H1 (cell line): ENCODE measurements at regions not wholly inside any gene's neighbourhood (a gene's known extent, or its start where the extent isn't known, plus 50 kb on each side); places are given as distances from the start of the nearest gene placed in this dataset.

Source experiments
- CTCF ChIA-PET: fragments of 300-600 bp; sonication (Branson Sonifier 250); formaldehyde crosslinking; loops from one replicate; lab custom pipeline; 2021; ENCODE audit not compliant: partially characterized antibody; lab: Charles Lee
- POLR2A ChIA-PET: fragments of 300-600 bp; sonication (Branson Sonifier 250); formaldehyde crosslinking; loops from one replicate; lab custom pipeline; 2021; ENCODE audit warnings: inconsistent platforms; ENCODE audit not compliant: partially characterized antibody; lab: Charles Lee
- DNase-seq, 2 experiments: peaks; one replicate each; pipeline versions ENCODE4 v3.0.0 to v3.0.0-alpha.2; 2010 to 2022; ENCODE audit warnings: low spot score in 2 of 2, low read depth in 1 of 2, mixed read lengths in 1 of 2
- FAIRE-seq: peaks from 2 replicates; lab custom pipeline; 2011; peaks lifted over from hg19 to GRCh38; lab: Jason Lieb, UNC
- H2AFZ ChIP-seq: 2 replicates; pipeline ENCODE4 v1.8.1; 2012; ENCODE audit warnings: low read length, inconsistent platforms
- H2AK5ac ChIP-seq: 2 replicates; pipeline ENCODE4 v1.6.1; 2013; ENCODE audit warnings: low read depth, low read length
- H2BK120ac ChIP-seq: replicated peaks from 2 replicates; pipeline ENCODE3; 2013; ENCODE audit warnings: low read depth, low read length, inconsistent platforms
- H2BK12ac ChIP-seq: 2 replicates; pipeline ENCODE4 v1.6.1; 2013; ENCODE audit warnings: low read depth, low read length
- H2BK15ac ChIP-seq: 2 replicates; pipeline ENCODE4 v1.6.1; 2013; ENCODE audit warnings: low read length
- H2BK20ac ChIP-seq: 2 replicates; pipeline ENCODE4 v1.6.1; 2013; ENCODE audit warnings: low read length
- H2BK5ac ChIP-seq: 2 replicates; pipeline ENCODE4 v1.6.1; 2013; ENCODE audit warnings: low read depth, low read length
- H3K14ac ChIP-seq: 2 replicates; pipeline ENCODE4 v1.6.1; 2013; ENCODE audit warnings: inconsistent platforms; ENCODE audit not compliant: insufficient read length
- H3K18ac ChIP-seq: 2 replicates; pipeline ENCODE4 v1.6.1; 2013; ENCODE audit warnings: low read length; ENCODE audit errors: extremely low read depth
- H3K23ac ChIP-seq: 2 replicates; pipeline ENCODE4 v1.6.1; 2013; ENCODE audit warnings: inconsistent platforms; ENCODE audit not compliant: insufficient read length
- H3K23me2 ChIP-seq: 2 replicates; pipeline ENCODE4 v1.6.1; 2013; ENCODE audit warnings: low read depth, low read length
- H3K27ac ChIP-seq: 2 replicates; pipeline ENCODE4 v1.6.1; 2011; ENCODE audit warnings: low read depth, low read length, inconsistent platforms
- H3K27me3 ChIP-seq, 4 experiments: replicated peaks in 1 of 4; 1 replicate in 1 of 4; 2 replicates in 3 of 4; pipeline versions ENCODE4 v1.6.1 to v1.8.1; 2011 to 2013; ENCODE audit warnings: low read length in 3 of 4, mild to moderate bottlenecking in 3 of 4, inconsistent platforms in 2 of 4, mixed read lengths in 2 of 4, moderate library complexity in 1 of 4; ENCODE audit not compliant: control insufficient read depth in 3 of 4, insufficient read depth in 3 of 4; ENCODE audit errors: extremely low read depth in 1 of 4
- H3K36me3 ChIP-seq, 4 experiments: 2 replicates each; pipeline versions ENCODE4 v1.6.1 to v1.8.1; 2011 to 2013; ENCODE audit warnings: mild to moderate bottlenecking in 4 of 4, low read length in 3 of 4, moderate library complexity in 2 of 4, control low read depth in 1 of 4, inconsistent platforms in 1 of 4; ENCODE audit not compliant: insufficient read depth in 4 of 4, control insufficient read depth in 2 of 4
- H3K4ac ChIP-seq: replicated peaks from 2 replicates; pipeline ENCODE3; 2013; ENCODE audit warnings: low read length, low read depth, mixed read lengths, inconsistent platforms; ENCODE audit not compliant: insufficient read length
- H3K4me1 ChIP-seq, 4 experiments: replicated peaks in 1 of 4; 1 replicate in 1 of 4; 2 replicates in 3 of 4; pipeline versions ENCODE4 v1.6.1 to v1.8.1; 2011 to 2013; ENCODE audit warnings: low read length in 3 of 4, inconsistent platforms in 2 of 4, mixed read lengths in 1 of 4; ENCODE audit not compliant: insufficient read depth in 4 of 4, control insufficient read depth in 3 of 4
- H3K4me2 ChIP-seq, 2 experiments: 2 replicates each; pipeline versions ENCODE4 v1.6.1 to v1.8.1; 2011 to 2013; ENCODE audit warnings: low read depth in 2 of 2, low read length in 2 of 2, control low read depth in 1 of 2, inconsistent platforms in 1 of 2, mild to moderate bottlenecking in 1 of 2; ENCODE audit not compliant: insufficient read depth in 1 of 2
- H3K4me3 ChIP-seq, 4 experiments: fragments of 200-600, 300-600 bp in 1 of 4; sonication (generic), shearing (Covaris generic), sonication (Bioruptor Twin) in 1 of 4; 2 replicates each; pipeline versions ENCODE4 v1.5.1 to v1.8.1; 2011 to 2016; ENCODE audit warnings: low read length in 4 of 4, low read depth in 3 of 4, control low read depth in 2 of 4, inconsistent platforms in 2 of 4, mild to moderate bottlenecking in 2 of 4, mixed read lengths in 1 of 4, moderate library complexity in 1 of 4; ENCODE audit not compliant: insufficient read depth in 2 of 4; ENCODE audit errors: extremely low read depth in 1 of 4
- H3K56ac ChIP-seq: replicated peaks from 2 replicates; pipeline ENCODE3; 2013; ENCODE audit warnings: low read depth, mild to moderate bottlenecking, mixed read lengths, low read length, inconsistent platforms; ENCODE audit not compliant: insufficient read length
- H3K79me1 ChIP-seq: 2 replicates; pipeline ENCODE4 v1.6.1; 2013; ENCODE audit warnings: low read depth, low read length, control low read depth
- H3K79me2 ChIP-seq, 2 experiments: 2 replicates each; pipeline versions ENCODE4 v1.6.1 to v1.8.1; 2012 to 2013; ENCODE audit warnings: low read length in 2 of 2, mild to moderate bottlenecking in 2 of 2, inconsistent platforms in 1 of 2; ENCODE audit not compliant: insufficient read depth in 2 of 2, control insufficient read depth in 1 of 2
- H3K9ac ChIP-seq, 4 experiments: replicated peaks in 1 of 4; 1 replicate in 1 of 4; 2 replicates in 3 of 4; pipeline versions ENCODE4 v1.6.1 to v1.8.1; 2011 to 2013; ENCODE audit warnings: low read depth in 3 of 4, low read length in 3 of 4, control low read depth in 2 of 4, mild to moderate bottlenecking in 2 of 4, moderate library complexity in 2 of 4, inconsistent platforms in 1 of 4; ENCODE audit errors: extremely low read depth in 1 of 4
- H3K9me3 ChIP-seq, 2 experiments: 2 replicates each; pipeline versions ENCODE4 v1.6.1 to v1.8.1; 2012 to 2013; ENCODE audit warnings: mild to moderate bottlenecking in 2 of 2, moderate library complexity in 2 of 2, control low read depth in 1 of 2, inconsistent platforms in 1 of 2, low read depth in 1 of 2, low read length in 1 of 2, mixed read lengths in 1 of 2; ENCODE audit not compliant: insufficient read depth in 2 of 2
- H4K20me1 ChIP-seq, 2 experiments: replicated peaks in 1 of 2; 2 replicates each; pipeline versions ENCODE3 to v1.8.1; 2011 to 2013; ENCODE audit warnings: inconsistent platforms in 2 of 2, low read length in 2 of 2, mild to moderate bottlenecking in 1 of 2; ENCODE audit not compliant: insufficient read depth in 2 of 2, control insufficient read depth in 1 of 2
- H4K5ac ChIP-seq: 2 replicates; pipeline ENCODE4 v1.6.1; 2013; ENCODE audit warnings: low read length, low read depth, mixed read lengths, inconsistent platforms; ENCODE audit not compliant: insufficient read length
- H4K8ac ChIP-seq: 2 replicates; pipeline ENCODE4 v1.8.0; 2013; ENCODE audit warnings: mild to moderate bottlenecking, moderate library complexity, low read length, inconsistent platforms; ENCODE audit not compliant: insufficient read depth; ENCODE audit errors: extremely low read depth
- H4K91ac ChIP-seq: replicated peaks from 2 replicates; pipeline ENCODE3; 2013; ENCODE audit warnings: low read length, mixed read lengths, inconsistent platforms; ENCODE audit not compliant: insufficient read length
- CHD2 ChIP-seq: IDR thresholded peaks from 2 replicates; pipeline ENCODE4 v1.6.1; 2012; ENCODE audit warnings: low read length, improper control_type of control experiment
- CREB1 ChIP-seq: IDR thresholded peaks from 2 replicates; pipeline ENCODE4 v1.6.1; 2012; ENCODE audit warnings: inconsistent platforms
- CTBP2 ChIP-seq: IDR thresholded peaks from 2 replicates; pipeline ENCODE4 v1.7.0; 2011; ENCODE audit warnings: borderline replicate concordance, mild to moderate bottlenecking, moderate library complexity, mixed read lengths, low read length; ENCODE audit not compliant: insufficient read depth, insufficient read length
- JUN ChIP-seq: IDR thresholded peaks from 2 replicates; pipeline ENCODE4 v1.6.1; 2011; ENCODE audit warnings: low read depth, mild to moderate bottlenecking, improper control_type of control experiment, low read length
- KDM4A ChIP-seq: IDR thresholded peaks from one replicate; pipeline ENCODE4 v1.7.1; 2012; ENCODE audit warnings: low read depth, mild to moderate bottlenecking, moderate library complexity, low read length, inconsistent platforms; ENCODE audit not compliant: severe bottlenecking
- KDM5A ChIP-seq: fragments of 200-600 bp; IDR thresholded peaks from 2 replicates; pipeline ENCODE4 v1.7.1; 2012; ENCODE audit warnings: mild to moderate bottlenecking, low read length, inconsistent platforms, mixed read lengths
- MAFK ChIP-seq: IDR thresholded peaks from 2 replicates; pipeline ENCODE4 v1.6.1; 2012; ENCODE audit warnings: low read depth, mild to moderate bottlenecking, improper control_type of control experiment, low read length
- POLR2AphosphoS5 ChIP-seq: IDR thresholded peaks from 2 replicates; pipeline ENCODE4 v1.6.1; 2011; ENCODE audit warnings: low read depth, low read length
- RAD21 ChIP-seq, 2 experiments: IDR thresholded peaks in 1 of 2; conservative IDR thresholded peaks in 1 of 2; 2 replicates each; pipeline ENCODE4 v1.6.1; 2011; ENCODE audit warnings: low read depth in 2 of 2, low read length in 2 of 2, improper control_type of control experiment in 1 of 2, inconsistent platforms in 1 of 2, mild to moderate bottlenecking in 1 of 2, moderate library complexity in 1 of 2
- RFX5 ChIP-seq: IDR thresholded peaks from 2 replicates; pipeline ENCODE4 v1.6.1; 2011; ENCODE audit warnings: low read depth, low read length, improper control_type of control experiment, borderline replicate concordance
- SP2 ChIP-seq: IDR thresholded peaks from 2 replicates; pipeline ENCODE4 v1.6.1; 2012; ENCODE audit warnings: mild to moderate bottlenecking, low read length, inconsistent platforms
- TAF1 ChIP-seq: IDR thresholded peaks from 2 replicates; pipeline ENCODE4 v1.6.1; 2011; ENCODE audit warnings: mild to moderate bottlenecking, low read depth, low read length
- TBP ChIP-seq: IDR thresholded peaks from 2 replicates; pipeline ENCODE4 v1.6.1; 2011; ENCODE audit warnings: low read depth, low read length, improper control_type of control experiment
- TEAD4 ChIP-seq: IDR thresholded peaks from 2 replicates; pipeline ENCODE4 v1.6.1; 2012; ENCODE audit warnings: low read depth, low read length, inconsistent platforms, mixed read lengths
- WGBS, 2 experiments: shearing (Covaris generic) in 1 of 2; methylation state at CpG; one replicate each; pipeline versions ENCODE4 v1.1.6 to v1.1.7; 2013 to 2015; ENCODE audit warnings: low lambda C conversion rate in 2 of 2, mixed read lengths in 2 of 2, inconsistent platforms in 1 of 2, low coverage in 1 of 2, missing lambda C conversion rate in 1 of 2; ENCODE audit not compliant: insufficient replicate concordance in 2 of 2, insufficient coverage in 1 of 2, insufficient read length in 1 of 2; ENCODE audit errors: extremely low coverage in 1 of 2, missing lambda C conversion rate in 1 of 2; 5-methylcytosine and 5-hydroxymethylcytosine counted together

- WGBS, 2 experiments: 96% methylated on average over 2 of the region's 2 CpGs; no CpG with 5 or more reads in 1 of the 2 experiments
Observed at GRCh38 chr10:29797616-29798015, 162.8 kb upstream of the SVIL start.

More at GRCh38 chr10:29797616-29798015, 162.8 kb upstream of the SVIL start:
- H2BK20ac ChIP-seq: no peak overlapping the region
- POLR2A ChIA-PET: no interaction called here
- no peak overlapping the region for H2BK120ac ChIP-seq
- no peak overlapping the region for H3K4ac ChIP-seq
- no peak overlapping the region for H2BK15ac ChIP-seq
- H4K20me1 ChIP-seq: no peaks in the 10 kb centered on the region
- H3K27ac ChIP-seq: no peak overlapping the region
- H4K91ac ChIP-seq: no peak overlapping the region
- no peak overlapping the region for H4K8ac ChIP-seq
- H3K79me1 ChIP-seq: no peaks in the 10 kb centered on the region
- no peak overlapping the region for H2AFZ ChIP-seq
- TF ChIP-seq MAFK (no peak), CTBP2 (no peak), TBP (no peak), POLR2AphosphoS5 (no peak), JUN (no peak), RAD21 (IDR thresholded peaks at IDR 0.05 in 1 of 2, conservative IDR thresholded peaks at IDR 0.05 in 1 of 2; ENCODE audit: low read depth in 2 of 2, low read length in 2 of 2) (no peak), KDM5A (no peak), TEAD4 (no peak), SP2 (no peak), CREB1 (no peak), TAF1 (no peak), KDM4A (no peak), CHD2 (no peak), RFX5 (no peak)
- TF ChIP-seq, all 59 proteins: peak for 0
- FAIRE-seq (no peak), DNase-seq (no peak)
- Histone ChIP-seq H3K23ac (no peak overlapping the region), H2AK5ac (no peak overlapping the region), H3K18ac (no peak overlapping the region), H3K4me2 (no peak overlapping the region), H3K56ac (no peak overlapping the region), H3K23me2 (no peaks in the 10 kb centered on the region; the same call in 1 of the 2 replicates), H3K79me2 (no peaks in the 10 kb centered on the region), H3K9ac (no peak overlapping the region), H3K4me1 (no peaks in the 10 kb centered on the region), H3K14ac (no peak overlapping the region), H3K4me3 (no peak overlapping the region), H3K36me3 (no peaks in the 10 kb centered on the region), H2BK12ac (no peak overlapping the region), H2BK5ac (no peak overlapping the region), H3K9me3 (no peaks in the 10 kb centered on the region), H4K5ac (no peak overlapping the region), H3K27me3 (no peaks in the 10 kb centered on the region)
- CTCF ChIA-PET: no interaction called here
